ENCODE measurements at regions not wholly inside any gene's neighbourhood (a gene's known extent, or its start where the extent isn't known, plus 50 kb on each side); places are given as distances from the start of the nearest gene placed in this dataset.

DNA sequence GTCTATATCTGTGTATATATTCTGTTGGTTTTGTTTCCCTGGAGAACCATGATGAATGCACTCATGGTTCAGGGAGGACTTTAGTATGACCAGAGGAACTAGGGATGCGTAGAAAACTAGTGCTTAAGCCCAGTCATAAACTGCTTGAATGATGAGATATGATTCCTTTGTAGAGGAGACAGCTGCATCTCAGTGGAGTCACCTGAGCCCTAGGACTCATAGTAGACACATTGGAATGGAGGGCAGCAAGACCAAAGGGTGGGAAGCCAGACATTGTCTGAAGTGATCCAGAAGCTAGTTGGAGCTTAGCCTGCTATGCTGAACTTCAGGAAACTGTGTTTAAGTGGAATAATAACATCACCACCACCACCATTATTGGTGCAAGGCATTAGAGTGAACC is 89.5 kb upstream of the SPATA13 start:
- intact Hi-C loops (cut with DNase I; ENCODE audit: low total_unique reads) = no loop called here
- Histone ChIP-seq H3K9me3 (no peaks in the 10 kb centered on the region), H3K27ac (peak overlapping the region; percentile 7 to 46 (median 19)), H3K36me3 (no peaks in the 10 kb centered on the region), H3K4me1 (peaks cover 9 to 28% (median 18%) of the 10 kb centered on the region in 4 donors), H3K27me3 (no peaks in the 10 kb centered on the region), H3K4me3 (no peak overlapping the region)
- DNase-seq = no peak
- no peak for TF ChIP-seq POLR2A (IDR thresholded peaks at IDR 0.05)
- no peak for TF ChIP-seq EP300 (IDR thresholded peaks at IDR 0.05)
- TF ChIP-seq, protein P1, sequence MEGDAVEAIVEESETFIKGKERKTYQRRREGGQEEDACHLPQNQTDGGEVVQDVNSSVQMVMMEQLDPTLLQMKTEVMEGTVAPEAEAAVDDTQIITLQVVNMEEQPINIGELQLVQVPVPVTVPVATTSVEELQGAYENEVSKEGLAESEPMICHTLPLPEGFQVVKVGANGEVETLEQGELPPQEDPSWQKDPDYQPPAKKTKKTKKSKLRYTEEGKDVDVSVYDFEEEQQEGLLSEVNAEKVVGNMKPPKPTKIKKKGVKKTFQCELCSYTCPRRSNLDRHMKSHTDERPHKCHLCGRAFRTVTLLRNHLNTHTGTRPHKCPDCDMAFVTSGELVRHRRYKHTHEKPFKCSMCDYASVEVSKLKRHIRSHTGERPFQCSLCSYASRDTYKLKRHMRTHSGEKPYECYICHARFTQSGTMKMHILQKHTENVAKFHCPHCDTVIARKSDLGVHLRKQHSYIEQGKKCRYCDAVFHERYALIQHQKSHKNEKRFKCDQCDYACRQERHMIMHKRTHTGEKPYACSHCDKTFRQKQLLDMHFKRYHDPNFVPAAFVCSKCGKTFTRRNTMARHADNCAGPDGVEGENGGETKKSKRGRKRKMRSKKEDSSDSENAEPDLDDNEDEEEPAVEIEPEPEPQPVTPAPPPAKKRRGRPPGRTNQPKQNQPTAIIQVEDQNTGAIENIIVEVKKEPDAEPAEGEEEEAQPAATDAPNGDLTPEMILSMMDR (IDR thresholded peaks at IDR 0.05) = no peak
- TF ChIP-seq POLR2AphosphoS5 (IDR thresholded peaks at IDR 0.05) = no peak
- WGBS, 5 donors = 94 to 97% (median 95%) methylated on average over 1 of the region's 1 CpG

DNA sequence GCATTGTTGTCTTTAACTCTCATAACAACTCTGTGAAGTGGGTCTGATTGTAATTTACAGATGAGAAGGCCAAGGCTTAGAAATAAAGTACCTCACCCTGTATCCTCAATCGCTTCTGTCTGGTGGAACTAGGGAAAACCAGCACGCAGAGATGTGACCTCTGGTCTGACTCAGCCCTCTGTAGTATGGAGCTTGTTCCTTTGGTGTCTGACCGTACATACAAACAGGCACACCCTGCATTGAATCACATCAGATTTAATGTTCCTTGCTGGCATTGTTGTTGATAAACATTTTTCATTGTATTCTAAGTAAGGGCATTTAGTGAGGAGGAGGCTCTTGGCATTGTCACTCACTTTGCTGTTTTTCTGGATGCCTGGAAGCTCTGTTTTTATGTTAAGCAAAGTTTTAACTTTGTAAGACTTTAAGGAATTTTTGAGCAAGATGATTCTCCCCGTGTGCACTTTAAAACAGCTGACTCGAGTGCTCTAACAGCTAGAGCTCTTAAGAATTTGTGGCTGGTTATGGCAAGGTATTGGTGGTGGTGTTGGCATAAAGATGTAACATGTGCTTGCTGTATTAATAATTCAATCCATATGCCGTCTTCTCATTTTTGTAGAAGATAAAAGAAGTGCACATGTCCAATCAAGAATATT is 89.0 kb upstream of the SPATA13 start:
- Histone ChIP-seq H3K9me3 (no peaks in the 10 kb centered on the region), H3K27ac (peak overlapping the region in 4 of 5 donors; percentile 10 to 46 (median 30)), H3K27me3 (no peaks in the 10 kb centered on the region), H3K4me3 (no peak overlapping the region), H3K36me3 (no peaks in the 10 kb centered on the region), H3K4me1 (peaks cover 10 to 32% (median 21%) of the 10 kb centered on the region in 4 donors)
- DNase-seq = peak in 1 of 2 donors; percentile 51
- TF ChIP-seq POLR2AphosphoS5 (IDR thresholded peaks at IDR 0.05) = peak in 2 of 3 donors; percentile 37 to 66
- TF ChIP-seq EP300 (IDR thresholded peaks at IDR 0.05) = no peak
- intact Hi-C loops (cut with DNase I; ENCODE audit: low total_unique reads) = no loop called here
- 57 to 63% (median 59%) methylated on average over 6 of the region's 6 CpGs for WGBS, 5 donors

DNA sequence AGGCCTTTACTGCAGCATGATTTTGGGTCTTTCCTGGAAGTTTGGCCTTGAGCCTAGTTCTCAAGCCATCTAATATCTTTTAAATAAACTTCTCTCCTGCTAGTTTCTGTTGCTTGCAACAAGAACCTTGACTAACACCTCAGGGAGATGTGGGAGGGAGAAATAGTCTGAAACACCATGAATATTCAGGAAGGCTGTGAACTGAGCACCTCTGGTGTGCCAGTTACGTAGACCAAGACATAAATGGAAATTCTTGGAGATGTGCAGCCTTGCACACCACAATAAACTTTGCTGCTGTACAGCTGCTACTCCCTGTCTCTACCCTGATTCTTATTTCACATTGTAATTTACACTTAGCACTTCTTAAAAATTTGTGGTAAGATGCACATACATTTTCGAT is 86.9 kb upstream of the SPATA13 start:
- H3K27me3 ChIP-seq = no peaks in the 10 kb centered on the region
- DNase-seq = no peak
- intact Hi-C loops (cut with DNase I; ENCODE audit: low total_unique reads) = no loop called here
- no peak overlapping the region for H3K4me3 ChIP-seq
- peak overlapping the region in 1 of 5 donors; percentile 89 for H3K27ac ChIP-seq
- TF ChIP-seq, protein P1 (IDR thresholded peaks at IDR 0.05) = no peak
- TF ChIP-seq EP300 (IDR thresholded peaks at IDR 0.05) (no peak), POLR2AphosphoS5 (IDR thresholded peaks at IDR 0.05) (no peak), POLR2A (IDR thresholded peaks at IDR 0.05) (no peak)
- 94 to 97% (median 96%) methylated on average over 2 of the region's 2 CpGs for WGBS, 5 donors
- H3K36me3 ChIP-seq = no peaks in the 10 kb centered on the region
- H3K9me3 ChIP-seq = no peaks in the 10 kb centered on the region
- peaks cover 10 to 34% (median 22%) of the 10 kb centered on the region in 4 donors for H3K4me1 ChIP-seq

DNA sequence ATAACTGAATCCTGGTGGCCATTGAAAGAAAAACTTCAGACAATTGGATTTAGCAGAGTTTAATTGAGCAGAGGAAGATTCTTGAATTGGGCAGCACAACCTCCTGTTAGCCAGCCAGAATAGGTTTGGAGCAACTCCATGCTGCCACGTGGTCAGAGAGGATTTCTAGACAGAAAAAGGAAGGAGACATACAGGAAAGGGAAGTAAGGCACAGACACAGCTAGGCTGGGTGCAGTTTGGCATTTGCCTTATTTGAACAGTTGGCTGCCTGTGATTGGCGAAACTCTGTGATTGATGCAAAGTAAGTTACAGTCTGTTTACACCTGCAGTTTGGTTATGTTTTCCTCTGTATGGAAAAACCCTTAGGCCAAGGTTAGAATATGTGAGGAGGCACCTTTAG is 85.8 kb upstream of the SPATA13 start:
- no peaks in the 10 kb centered on the region for H3K9me3 ChIP-seq
- peaks cover 10 to 34% (median 22%) of the 10 kb centered on the region in 4 donors for H3K4me1 ChIP-seq
- 17 to 32% (median 29%) methylated on average over 2 of the region's 2 CpGs for WGBS, 5 donors
- TF ChIP-seq EP300 (IDR thresholded peaks at IDR 0.05) (no peak), POLR2AphosphoS5 (IDR thresholded peaks at IDR 0.05) (peak in 2 of 3 donors; percentile 29 to 36), POLR2A (IDR thresholded peaks at IDR 0.05) (no peak)
- TF ChIP-seq, protein P1 (IDR thresholded peaks at IDR 0.05) = no peak
- H3K27ac ChIP-seq = peak overlapping the region; percentile 83 to 89 (median 86)
- no peaks in the 10 kb centered on the region for H3K36me3 ChIP-seq
- H3K27me3 ChIP-seq = no peaks in the 10 kb centered on the region
- DNase-seq = peak; percentile 56 to 73
- intact Hi-C loops (cut with DNase I; ENCODE audit: low total_unique reads) = no loop called here
- no peak overlapping the region for H3K4me3 ChIP-seq

All from stomach (tissue), 8 donors.